Nephron (organoid): ENCODE measurements at regions not wholly inside any gene's neighbourhood (a gene's known extent, or its start where the extent isn't known, plus 50 kb on each side); places are given as distances from the start of the nearest gene placed in this dataset.

Experiments used
- H3K27ac Mint-ChIP-seq, 3 experiments: 2 replicates each; pipeline ENCODE4 v1.8.0; 2020; ENCODE audit warnings: mixed read lengths in 3 of 3, mild to moderate bottlenecking in 2 of 3, moderate library complexity in 1 of 3
- H3K27me3 Mint-ChIP-seq: 2 replicates; pipeline ENCODE4 v1.8.0; 2021; ENCODE audit warnings: low read depth, mild to moderate bottlenecking, moderate library complexity, mixed read lengths
- H3K36me3 Mint-ChIP-seq: 2 replicates; pipeline ENCODE4 v1.8.0; 2020; ENCODE audit warnings: low read depth, mixed read lengths
- H3K4me1 Mint-ChIP-seq: 2 replicates; pipeline ENCODE4 v1.8.0; 2020; ENCODE audit warnings: mixed read lengths
- H3K4me3 Mint-ChIP-seq, 3 experiments: 2 replicates each; pipeline ENCODE4 v1.8.0; 2020; ENCODE audit warnings: mild to moderate bottlenecking in 3 of 3, mixed read lengths in 3 of 3, moderate library complexity in 2 of 3
- H3K9me3 Mint-ChIP-seq: 2 replicates; pipeline ENCODE4 v1.8.0; 2020; ENCODE audit warnings: mixed read lengths
- TF ChIP-seq, protein P1 (sequence below), 3 experiments: fragments of 200-600 bp; sonication (generic); IDR thresholded peaks; one replicate each; pipeline ENCODE4 v1.5.0; 2021; ENCODE audit warnings: antibody characterized with exemption in 3 of 3; ENCODE audit not compliant: unreplicated experiment in 3 of 3

- no peak overlapping the region for H3K27ac Mint-ChIP-seq
- H3K36me3 Mint-ChIP-seq, result peaks cover 55% of the 10 kb centered on the region
- peaks cover 3% of the 10 kb centered on the region for H3K9me3 Mint-ChIP-seq
- H3K4me1 Mint-ChIP-seq, result no peaks in the 10 kb centered on the region
- H3K4me3 Mint-ChIP-seq, result no peak overlapping the region
- H3K27me3 Mint-ChIP-seq, result no peaks in the 10 kb centered on the region
- TF ChIP-seq, protein P1, sequence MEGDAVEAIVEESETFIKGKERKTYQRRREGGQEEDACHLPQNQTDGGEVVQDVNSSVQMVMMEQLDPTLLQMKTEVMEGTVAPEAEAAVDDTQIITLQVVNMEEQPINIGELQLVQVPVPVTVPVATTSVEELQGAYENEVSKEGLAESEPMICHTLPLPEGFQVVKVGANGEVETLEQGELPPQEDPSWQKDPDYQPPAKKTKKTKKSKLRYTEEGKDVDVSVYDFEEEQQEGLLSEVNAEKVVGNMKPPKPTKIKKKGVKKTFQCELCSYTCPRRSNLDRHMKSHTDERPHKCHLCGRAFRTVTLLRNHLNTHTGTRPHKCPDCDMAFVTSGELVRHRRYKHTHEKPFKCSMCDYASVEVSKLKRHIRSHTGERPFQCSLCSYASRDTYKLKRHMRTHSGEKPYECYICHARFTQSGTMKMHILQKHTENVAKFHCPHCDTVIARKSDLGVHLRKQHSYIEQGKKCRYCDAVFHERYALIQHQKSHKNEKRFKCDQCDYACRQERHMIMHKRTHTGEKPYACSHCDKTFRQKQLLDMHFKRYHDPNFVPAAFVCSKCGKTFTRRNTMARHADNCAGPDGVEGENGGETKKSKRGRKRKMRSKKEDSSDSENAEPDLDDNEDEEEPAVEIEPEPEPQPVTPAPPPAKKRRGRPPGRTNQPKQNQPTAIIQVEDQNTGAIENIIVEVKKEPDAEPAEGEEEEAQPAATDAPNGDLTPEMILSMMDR (IDR thresholded peaks at IDR 0.05; ENCODE audit: unreplicated experiment in 3 of 3), result no peak
Measured at GRCh38 chr20:19864130-19864529, 106.1 kb downstream of the RIN2 start.

- Mint-ChIP-seq H3K9me3 (peaks cover 3% of the 10 kb centered on the region), H3K27ac (no peak overlapping the region), H3K4me1 (no peaks in the 10 kb centered on the region), H3K36me3 (peaks cover 57% of the 10 kb centered on the region), H3K4me3 (no peak overlapping the region), H3K27me3 (no peaks in the 10 kb centered on the region)
- TF ChIP-seq, protein P1 (IDR thresholded peaks at IDR 0.05; ENCODE audit: unreplicated experiment in 3 of 3), result no peak
Measured at GRCh38 chr20:19866070-19866469, 108.0 kb downstream of the RIN2 start.

- Mint-ChIP-seq H3K4me3 (no peak overlapping the region), H3K27me3 (no peaks in the 10 kb centered on the region), H3K4me1 (no peaks in the 10 kb centered on the region), H3K27ac (no peak overlapping the region), H3K36me3 (peaks cover 58% of the 10 kb centered on the region), H3K9me3 (peaks cover under 1% of the 10 kb centered on the region)
- TF ChIP-seq, protein P1 (IDR thresholded peaks at IDR 0.05; ENCODE audit: unreplicated experiment in 3 of 3), result no peak
Measured at GRCh38 chr20:19867074-19867473, 109.0 kb downstream of the RIN2 start.

- Mint-ChIP-seq H3K9me3 (peaks cover 2% of the 10 kb centered on the region), H3K27me3 (no peaks in the 10 kb centered on the region), H3K36me3 (peaks cover 60% of the 10 kb centered on the region), H3K4me1 (no peaks in the 10 kb centered on the region), H3K27ac (no peak overlapping the region), H3K4me3 (no peak overlapping the region)
- TF ChIP-seq, protein P1 (IDR thresholded peaks at IDR 0.05; ENCODE audit: unreplicated experiment in 3 of 3), result no peak
Measured at GRCh38 chr20:19867940-19868371, 109.9 kb downstream of the RIN2 start.

- Mint-ChIP-seq H3K27me3 (no peaks in the 10 kb centered on the region), H3K4me3 (no peak overlapping the region), H3K9me3 (peaks cover 2% of the 10 kb centered on the region), H3K36me3 (peaks cover 60% of the 10 kb centered on the region), H3K4me1 (no peaks in the 10 kb centered on the region), H3K27ac (no peak overlapping the region)
- TF ChIP-seq, protein P1 (IDR thresholded peaks at IDR 0.05; ENCODE audit: unreplicated experiment in 3 of 3), result no peak
Measured at GRCh38 chr20:19868441-19868840, 110.4 kb downstream of the RIN2 start.

DNA sequence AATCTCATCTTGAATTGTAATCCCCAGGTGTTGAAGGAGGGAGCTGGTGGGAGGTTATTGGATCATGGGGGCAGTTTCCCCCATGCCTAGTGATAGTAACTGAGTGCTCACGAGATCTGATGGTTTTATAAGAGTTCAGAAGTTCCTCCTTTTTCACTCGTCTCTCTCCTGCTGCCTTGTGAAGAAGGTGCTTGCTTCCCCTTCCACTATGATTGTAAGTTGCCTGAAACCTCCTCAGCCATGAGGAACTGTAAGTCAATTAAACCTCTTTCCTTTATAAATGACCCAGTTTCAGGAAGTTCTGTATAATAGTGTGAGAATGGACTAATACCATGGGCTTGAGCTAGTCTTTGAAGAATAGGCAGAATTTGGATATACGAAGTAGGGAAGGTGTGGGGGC lies 113.9 kb downstream of the RIN2 start:
- no peak overlapping the region for H3K4me3 Mint-ChIP-seq
- peaks cover 11% of the 10 kb centered on the region for H3K4me1 Mint-ChIP-seq
- H3K27me3 Mint-ChIP-seq, result no peaks in the 10 kb centered on the region
- TF ChIP-seq, protein P1 (IDR thresholded peaks at IDR 0.05; ENCODE audit: unreplicated experiment in 3 of 3), result no peak
- H3K27ac Mint-ChIP-seq, result no peak overlapping the region
- peaks cover 67% of the 10 kb centered on the region for H3K36me3 Mint-ChIP-seq
- peaks cover 2% of the 10 kb centered on the region for H3K9me3 Mint-ChIP-seq
